ENCODE measurements at regions not wholly inside any gene's neighbourhood (a gene's known extent, or its start where the extent isn't known, plus 50 kb on each side); places are given as distances from the start of the nearest gene placed in this dataset.

DNA sequence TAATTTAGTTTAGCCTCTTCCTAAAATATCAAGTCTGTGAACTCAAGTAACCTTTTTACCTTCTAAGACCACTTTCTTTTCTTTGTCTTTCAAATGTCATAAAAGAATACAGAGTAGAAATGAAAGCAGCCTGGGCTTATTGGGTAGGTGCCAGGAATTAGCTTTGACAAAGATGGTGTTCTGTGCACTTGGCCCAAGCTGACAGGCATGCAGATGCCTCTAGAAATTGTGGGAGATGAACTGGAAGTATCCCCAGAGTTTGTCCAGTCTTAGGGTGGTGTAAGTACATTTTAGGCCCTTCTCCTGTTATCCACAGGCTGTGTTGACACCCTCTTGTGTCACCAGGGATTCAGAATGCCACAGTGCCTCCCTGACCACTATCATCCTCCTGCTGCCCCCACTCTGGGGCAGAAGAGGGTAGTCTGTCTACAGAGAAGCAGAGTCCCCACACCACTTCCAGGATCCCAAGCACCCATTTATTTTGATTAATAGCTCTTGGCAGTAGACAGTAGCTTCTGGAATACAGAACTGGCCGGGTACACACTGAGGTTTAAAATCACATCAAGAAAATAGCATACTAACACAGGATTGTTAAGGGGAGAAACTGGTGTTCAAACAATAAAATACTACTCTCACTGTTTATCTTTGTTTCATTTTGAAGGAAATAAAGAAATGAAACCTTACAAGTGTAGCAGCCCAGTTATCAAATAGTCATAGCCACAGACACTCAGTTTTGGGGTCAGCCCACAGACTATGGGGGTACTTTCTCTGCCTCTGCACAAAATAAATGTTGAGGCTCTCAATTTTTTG is 343.2 kb downstream of the KCNRG start:
- TF ChIP-seq CTCF (IDR thresholded peaks at IDR 0.05) (no peak), POLR2A (IDR thresholded peaks at IDR 0.05) (no peak)

All from body of pancreas (tissue), 4 donors.